ENCODE measurements at regions not wholly inside any gene's neighbourhood (a gene's known extent, or its start where the extent isn't known, plus 50 kb on each side); places are given as distances from the start of the nearest gene placed in this dataset.

DNA sequence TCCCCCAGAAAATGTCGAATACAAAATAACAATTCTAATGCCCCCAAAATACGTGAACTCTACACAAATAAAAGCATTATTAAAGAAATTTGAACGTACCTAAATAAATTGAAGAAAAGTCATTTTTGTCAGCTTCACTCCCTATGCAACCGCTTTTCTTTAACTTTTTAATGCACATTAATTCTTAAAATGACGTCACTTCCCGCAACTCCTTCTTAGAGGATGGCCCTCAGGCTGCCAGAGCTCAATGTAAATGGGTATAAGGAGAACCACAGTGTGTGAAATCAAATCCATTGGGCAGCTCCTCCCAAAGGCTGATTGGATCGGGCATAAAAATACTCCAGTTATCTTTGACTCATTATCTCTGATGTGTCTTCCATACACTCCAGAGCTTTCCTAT, 736.9 kb downstream of the GBE1 start:
- TF ChIP-seq, protein P1, sequence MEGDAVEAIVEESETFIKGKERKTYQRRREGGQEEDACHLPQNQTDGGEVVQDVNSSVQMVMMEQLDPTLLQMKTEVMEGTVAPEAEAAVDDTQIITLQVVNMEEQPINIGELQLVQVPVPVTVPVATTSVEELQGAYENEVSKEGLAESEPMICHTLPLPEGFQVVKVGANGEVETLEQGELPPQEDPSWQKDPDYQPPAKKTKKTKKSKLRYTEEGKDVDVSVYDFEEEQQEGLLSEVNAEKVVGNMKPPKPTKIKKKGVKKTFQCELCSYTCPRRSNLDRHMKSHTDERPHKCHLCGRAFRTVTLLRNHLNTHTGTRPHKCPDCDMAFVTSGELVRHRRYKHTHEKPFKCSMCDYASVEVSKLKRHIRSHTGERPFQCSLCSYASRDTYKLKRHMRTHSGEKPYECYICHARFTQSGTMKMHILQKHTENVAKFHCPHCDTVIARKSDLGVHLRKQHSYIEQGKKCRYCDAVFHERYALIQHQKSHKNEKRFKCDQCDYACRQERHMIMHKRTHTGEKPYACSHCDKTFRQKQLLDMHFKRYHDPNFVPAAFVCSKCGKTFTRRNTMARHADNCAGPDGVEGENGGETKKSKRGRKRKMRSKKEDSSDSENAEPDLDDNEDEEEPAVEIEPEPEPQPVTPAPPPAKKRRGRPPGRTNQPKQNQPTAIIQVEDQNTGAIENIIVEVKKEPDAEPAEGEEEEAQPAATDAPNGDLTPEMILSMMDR (IDR thresholded peaks at IDR 0.05) = no peak
- TF ChIP-seq POLR2A (IDR thresholded peaks at IDR 0.05) = no peak

Measured in esophagus squamous epithelium (tissue), 4 donors.